Peyer's patch (tissue), 4 donors: ENCODE measurements at regions not wholly inside any gene's neighbourhood (a gene's known extent, or its start where the extent isn't known, plus 50 kb on each side); places are given as distances from the start of the nearest gene placed in this dataset.
"Not testable (repeated sequence)": the region's sequence is repeated elsewhere in the genome, so short reads cannot be mapped to it uniquely, and the experiment has no call there.

ENCODE experiments used
- POLR2A ChIP-seq, 2 donors: fragments of 450-650 bp; IDR thresholded peaks; one replicate each; pipeline ENCODE4 v1.5.1; 2017; ENCODE audit warnings: antibody characterized with exemption in 2 of 2, mild to moderate bottlenecking in 2 of 2, moderate library complexity in 2 of 2
- TF ChIP-seq, protein P1 (sequence below), 6 experiments: fragments of 450-650 bp in 4 of 6; fragments of 200-600 bp in 2 of 6; sonication (generic) in 1 of 6; IDR thresholded peaks; one replicate each; pipeline ENCODE4 v1.5.1; 2017 to 2019; ENCODE audit warnings: antibody characterized with exemption in 6 of 6, mild to moderate bottlenecking in 3 of 6, moderate library complexity in 1 of 6

DNA sequence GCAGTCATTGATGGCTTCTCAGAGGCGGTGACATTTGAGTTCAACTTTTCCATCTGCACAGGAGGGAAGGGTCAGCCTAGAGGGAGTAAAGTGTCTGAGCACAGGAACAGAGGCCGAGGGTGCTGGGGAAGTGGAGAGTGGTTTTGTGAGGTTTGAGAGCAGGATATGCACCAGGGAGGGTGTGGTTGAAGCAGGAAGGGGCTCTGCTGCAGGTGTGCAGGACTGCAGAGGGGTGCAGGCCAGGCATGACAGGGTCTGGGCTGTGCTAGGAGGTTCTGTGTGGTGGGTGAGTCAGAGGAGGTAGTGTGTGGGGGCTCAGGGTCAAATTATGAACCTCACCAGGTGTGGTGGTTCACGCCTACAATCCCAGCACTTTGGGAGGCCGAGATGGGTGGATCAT, 141.6 kb downstream of the TP53TG3F start:
- TF ChIP-seq, protein P1, sequence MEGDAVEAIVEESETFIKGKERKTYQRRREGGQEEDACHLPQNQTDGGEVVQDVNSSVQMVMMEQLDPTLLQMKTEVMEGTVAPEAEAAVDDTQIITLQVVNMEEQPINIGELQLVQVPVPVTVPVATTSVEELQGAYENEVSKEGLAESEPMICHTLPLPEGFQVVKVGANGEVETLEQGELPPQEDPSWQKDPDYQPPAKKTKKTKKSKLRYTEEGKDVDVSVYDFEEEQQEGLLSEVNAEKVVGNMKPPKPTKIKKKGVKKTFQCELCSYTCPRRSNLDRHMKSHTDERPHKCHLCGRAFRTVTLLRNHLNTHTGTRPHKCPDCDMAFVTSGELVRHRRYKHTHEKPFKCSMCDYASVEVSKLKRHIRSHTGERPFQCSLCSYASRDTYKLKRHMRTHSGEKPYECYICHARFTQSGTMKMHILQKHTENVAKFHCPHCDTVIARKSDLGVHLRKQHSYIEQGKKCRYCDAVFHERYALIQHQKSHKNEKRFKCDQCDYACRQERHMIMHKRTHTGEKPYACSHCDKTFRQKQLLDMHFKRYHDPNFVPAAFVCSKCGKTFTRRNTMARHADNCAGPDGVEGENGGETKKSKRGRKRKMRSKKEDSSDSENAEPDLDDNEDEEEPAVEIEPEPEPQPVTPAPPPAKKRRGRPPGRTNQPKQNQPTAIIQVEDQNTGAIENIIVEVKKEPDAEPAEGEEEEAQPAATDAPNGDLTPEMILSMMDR (IDR thresholded peaks at IDR 0.05), result not testable (repeated sequence)
- TF ChIP-seq POLR2A (IDR thresholded peaks at IDR 0.05), result not testable (repeated sequence)
